ENCODE measurements at regions not wholly inside any gene's neighbourhood (a gene's known extent, or its start where the extent isn't known, plus 50 kb on each side); places are given as distances from the start of the nearest gene placed in this dataset.

GRCh38 chr12:70178038-70178437 is 65.2 kb upstream of the CNOT2 start:
- 87 to 95% (median 91%) methylated on average over 1 of the region's 1 CpG for WGBS, 3 donors
- Histone ChIP-seq H3K9me3 (no peaks in the 10 kb centered on the region), H3K27me3 (no peaks in the 10 kb centered on the region), H3K27ac (no peak overlapping the region), H3K4me3 (no peak overlapping the region), H3K36me3 (no peaks in the 10 kb centered on the region), H3K4me1 (ENCODE audit: insufficient read depth) (no peaks in the 10 kb centered on the region)
- intact Hi-C loops (cut with DNase I), result no loop called here
- no peak for TF ChIP-seq EP300 (IDR thresholded peaks at IDR 0.05)
- no peak for TF ChIP-seq CTCF (IDR thresholded peaks at IDR 0.05)
- no peak for TF ChIP-seq POLR2A (IDR thresholded peaks at IDR 0.05)
- DNase-seq, result no peak

DNA sequence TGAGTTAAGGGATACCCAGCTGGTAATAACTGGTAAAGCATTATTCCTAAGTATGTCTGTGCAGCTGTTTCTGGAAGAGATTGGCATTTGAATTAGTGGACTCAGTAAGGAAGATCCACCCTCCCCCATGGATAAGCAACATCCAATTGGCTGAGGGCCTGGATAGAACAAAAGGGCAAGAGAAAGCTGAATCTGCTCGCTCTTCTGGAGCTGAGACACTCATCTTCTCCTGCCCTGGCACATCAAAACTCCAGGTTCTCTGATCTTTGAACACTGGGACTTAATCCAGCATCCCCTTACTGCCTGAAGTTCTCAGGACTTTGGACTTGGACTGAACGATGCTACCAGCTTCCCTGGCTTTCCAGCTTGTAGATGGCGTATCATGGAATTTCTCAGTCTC is 63.1 kb upstream of the CNOT2 start:
- H3K27me3 ChIP-seq, result no peaks in the 10 kb centered on the region
- no peak for TF ChIP-seq EP300 (IDR thresholded peaks at IDR 0.05)
- no peak for TF ChIP-seq POLR2A (IDR thresholded peaks at IDR 0.05)
- no peak for TF ChIP-seq CTCF (IDR thresholded peaks at IDR 0.05)
- intact Hi-C loops (cut with DNase I), result no loop called here
- no peaks in the 10 kb centered on the region for H3K4me1 ChIP-seq (ENCODE audit: insufficient read depth)
- no peaks in the 10 kb centered on the region for H3K9me3 ChIP-seq
- H3K36me3 ChIP-seq, result no peaks in the 10 kb centered on the region
- H3K27ac ChIP-seq, result no peak overlapping the region
- WGBS, 3 donors, result 76 to 85% (median 80%) methylated on average over 3 of the region's 3 CpGs
- DNase-seq, result no peak
- H3K4me3 ChIP-seq, result no peak overlapping the region

DNA sequence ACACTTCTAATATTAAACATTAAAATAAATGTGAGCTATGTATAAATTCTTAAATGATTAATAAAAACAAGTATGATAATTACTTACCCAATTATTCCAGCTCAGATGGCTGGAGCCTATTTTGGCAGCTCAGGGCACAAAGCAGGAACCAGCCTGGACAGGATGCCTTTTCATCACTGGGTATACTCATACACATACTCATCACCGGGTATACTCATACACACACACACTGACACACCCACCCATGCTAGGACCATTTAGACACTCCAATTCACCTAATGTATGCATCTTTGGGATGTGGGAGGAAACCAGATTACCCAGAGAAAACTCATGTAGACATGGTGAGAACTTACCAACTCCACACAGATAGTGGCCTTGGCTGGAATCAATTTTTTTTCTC is 57.9 kb upstream of the CNOT2 start:
- intact Hi-C loops (cut with DNase I), result no loop called here
- no peak overlapping the region for H3K27ac ChIP-seq
- TF ChIP-seq EP300 (IDR thresholded peaks at IDR 0.05) (no peak), CTCF (IDR thresholded peaks at IDR 0.05) (no peak), POLR2A (IDR thresholded peaks at IDR 0.05) (no peak)
- no peak overlapping the region for H3K4me3 ChIP-seq
- DNase-seq, result no peak
- no peaks in the 10 kb centered on the region for H3K4me1 ChIP-seq (ENCODE audit: insufficient read depth)
- H3K9me3 ChIP-seq, result no peaks in the 10 kb centered on the region
- no peaks in the 10 kb centered on the region for H3K36me3 ChIP-seq
- H3K27me3 ChIP-seq, result no peaks in the 10 kb centered on the region
- 92 to 96% (median 94%) methylated on average over 1 of the region's 1 CpG for WGBS, 3 donors

GRCh38 chr12:70186436-70186835 is 56.8 kb upstream of the CNOT2 start:
- intact Hi-C loops (cut with DNase I), result no loop called here
- H3K4me3 ChIP-seq, result no peak overlapping the region
- no peaks in the 10 kb centered on the region for H3K36me3 ChIP-seq
- WGBS, 3 donors, result 89 to 93% (median 90%) methylated on average over 3 of the region's 3 CpGs
- no peaks in the 10 kb centered on the region for H3K9me3 ChIP-seq
- no peaks in the 10 kb centered on the region for H3K4me1 ChIP-seq (ENCODE audit: insufficient read depth)
- TF ChIP-seq CTCF (IDR thresholded peaks at IDR 0.05) (no peak), EP300 (IDR thresholded peaks at IDR 0.05) (no peak), POLR2A (IDR thresholded peaks at IDR 0.05) (no peak)
- H3K27ac ChIP-seq, result no peak overlapping the region
- DNase-seq, result no peak
- no peaks in the 10 kb centered on the region for H3K27me3 ChIP-seq
